NT2/D1 (cell line): ENCODE measurements at regions not wholly inside any gene's neighbourhood (a gene's known extent, or its start where the extent isn't known, plus 50 kb on each side); places are given as distances from the start of the nearest gene placed in this dataset.

Source experiments
- YY1 ChIP-seq: IDR thresholded peaks from 2 replicates; pipeline ENCODE4 v1.6.1; 2011; ENCODE audit not compliant: insufficient read length, insufficient read depth
- ZNF274 ChIP-seq: IDR thresholded peaks from 2 replicates; pipeline ENCODE4 v1.6.1; 2011; ENCODE audit warnings: mild to moderate bottlenecking, low read depth, low read length

- TF ChIP-seq ZNF274 (no peak), YY1 (no peak)
Measured at GRCh38 chr11:134654161-134654915, 242.3 kb upstream of the B3GAT1 start.
